ENCODE measurements at regions not wholly inside any gene's neighbourhood (a gene's known extent, or its start where the extent isn't known, plus 50 kb on each side); places are given as distances from the start of the nearest gene placed in this dataset.

DNA sequence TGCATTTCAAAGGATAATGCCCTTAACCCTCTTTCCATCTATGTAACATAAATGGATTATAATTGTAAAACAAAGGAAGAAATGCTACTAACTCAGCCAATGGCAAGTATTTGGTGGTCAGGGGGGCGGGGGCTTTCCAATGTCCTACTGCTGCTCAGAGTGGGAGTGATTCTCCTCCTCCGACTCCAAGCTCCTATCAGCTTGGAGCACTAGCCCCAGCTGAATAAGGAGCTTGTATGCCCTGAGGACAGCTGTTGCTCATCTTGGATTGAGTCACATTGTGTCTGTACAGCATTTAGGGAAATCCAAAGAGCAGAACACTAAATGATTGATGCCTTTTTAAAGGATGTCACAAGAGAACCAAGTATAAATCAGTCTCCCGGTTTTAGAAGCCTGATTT lies 105.6 kb upstream of the ZNF521 start:
- H3K4me1 Mint-ChIP-seq (ENCODE audit: low read depth): no peaks in the 10 kb centered on the region
- no peaks in the 10 kb centered on the region for H3K9me3 Mint-ChIP-seq
- H3K4me3 Mint-ChIP-seq: no peak overlapping the region
- H3K27ac Mint-ChIP-seq: no peak overlapping the region
- intact Hi-C loops (cut with micrococcal nuclease): no loop called here
- no peaks in the 10 kb centered on the region for H3K36me3 Mint-ChIP-seq (ENCODE audit: low read depth)
- DNase-seq (no peak), ATAC-seq (no peak)
- H3K27me3 Mint-ChIP-seq: no peaks in the 10 kb centered on the region
- TF ChIP-seq, protein P1, sequence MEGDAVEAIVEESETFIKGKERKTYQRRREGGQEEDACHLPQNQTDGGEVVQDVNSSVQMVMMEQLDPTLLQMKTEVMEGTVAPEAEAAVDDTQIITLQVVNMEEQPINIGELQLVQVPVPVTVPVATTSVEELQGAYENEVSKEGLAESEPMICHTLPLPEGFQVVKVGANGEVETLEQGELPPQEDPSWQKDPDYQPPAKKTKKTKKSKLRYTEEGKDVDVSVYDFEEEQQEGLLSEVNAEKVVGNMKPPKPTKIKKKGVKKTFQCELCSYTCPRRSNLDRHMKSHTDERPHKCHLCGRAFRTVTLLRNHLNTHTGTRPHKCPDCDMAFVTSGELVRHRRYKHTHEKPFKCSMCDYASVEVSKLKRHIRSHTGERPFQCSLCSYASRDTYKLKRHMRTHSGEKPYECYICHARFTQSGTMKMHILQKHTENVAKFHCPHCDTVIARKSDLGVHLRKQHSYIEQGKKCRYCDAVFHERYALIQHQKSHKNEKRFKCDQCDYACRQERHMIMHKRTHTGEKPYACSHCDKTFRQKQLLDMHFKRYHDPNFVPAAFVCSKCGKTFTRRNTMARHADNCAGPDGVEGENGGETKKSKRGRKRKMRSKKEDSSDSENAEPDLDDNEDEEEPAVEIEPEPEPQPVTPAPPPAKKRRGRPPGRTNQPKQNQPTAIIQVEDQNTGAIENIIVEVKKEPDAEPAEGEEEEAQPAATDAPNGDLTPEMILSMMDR (IDR thresholded peaks at IDR 0.05): no peak
- POLR2A ChIA-PET: no interaction called here
- CTCF ChIA-PET: no interaction called here

GRCh38 chr18:25457126-25457525 lies 105.2 kb upstream of the ZNF521 start:
- H3K9me3 Mint-ChIP-seq: no peaks in the 10 kb centered on the region
- H3K27me3 Mint-ChIP-seq: no peaks in the 10 kb centered on the region
- no peaks in the 10 kb centered on the region for H3K36me3 Mint-ChIP-seq (ENCODE audit: low read depth)
- CTCF ChIA-PET: no interaction called here
- no peak overlapping the region for H3K27ac Mint-ChIP-seq
- no peak overlapping the region for H3K4me3 Mint-ChIP-seq
- DNase-seq (no peak), ATAC-seq (no peak)
- intact Hi-C loops (cut with micrococcal nuclease): no loop called here
- H3K4me1 Mint-ChIP-seq (ENCODE audit: low read depth): no peaks in the 10 kb centered on the region
- TF ChIP-seq, protein P1 (IDR thresholded peaks at IDR 0.05): no peak
- POLR2A ChIA-PET: no interaction called here

DNA sequence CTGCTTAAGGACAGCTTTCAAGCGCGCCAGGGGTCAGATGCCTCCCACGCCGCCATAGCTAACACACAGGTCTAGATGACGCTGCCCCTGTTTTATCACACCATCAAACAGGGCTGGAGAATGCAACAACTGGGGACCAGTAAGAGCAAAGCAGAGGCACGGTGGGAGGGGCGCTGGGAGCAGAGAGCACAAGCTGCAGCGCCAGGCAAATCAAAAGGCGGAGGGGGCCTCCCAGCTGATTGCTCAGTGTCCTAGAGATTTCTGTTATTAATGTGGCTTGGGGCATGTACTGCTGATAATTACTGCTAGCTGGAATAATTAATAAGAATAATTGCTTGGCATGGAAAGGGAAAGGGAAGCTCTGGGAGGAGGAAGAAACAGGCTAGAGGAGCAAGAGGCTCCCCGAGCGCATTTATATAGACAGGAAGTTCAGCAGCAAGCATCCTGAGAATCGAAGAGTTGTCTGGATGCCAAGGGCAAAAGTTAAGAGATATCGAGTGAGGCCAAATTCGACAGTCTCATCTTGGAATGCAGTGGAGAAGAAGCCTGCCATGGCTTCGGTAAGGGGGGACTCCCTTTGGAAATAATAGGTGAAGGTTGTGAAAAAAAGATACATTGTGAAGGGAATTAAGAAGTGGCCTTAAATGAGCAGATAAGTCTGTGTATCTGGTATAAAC lies 104.5 kb upstream of the ZNF521 start:
- H3K4me3 Mint-ChIP-seq: no peak overlapping the region
- no peaks in the 10 kb centered on the region for H3K36me3 Mint-ChIP-seq (ENCODE audit: low read depth)
- CTCF ChIA-PET: no interaction called here
- TF ChIP-seq, protein P1 (IDR thresholded peaks at IDR 0.05): no peak
- ATAC-seq: no peak
- H3K9me3 Mint-ChIP-seq: no peaks in the 10 kb centered on the region
- DNase-seq: no peak
- POLR2A ChIA-PET: no interaction called here
- no peaks in the 10 kb centered on the region for H3K27me3 Mint-ChIP-seq
- H3K27ac Mint-ChIP-seq: no peak overlapping the region
- no peaks in the 10 kb centered on the region for H3K4me1 Mint-ChIP-seq (ENCODE audit: low read depth)
- intact Hi-C loops (cut with micrococcal nuclease): no loop called here

DNA sequence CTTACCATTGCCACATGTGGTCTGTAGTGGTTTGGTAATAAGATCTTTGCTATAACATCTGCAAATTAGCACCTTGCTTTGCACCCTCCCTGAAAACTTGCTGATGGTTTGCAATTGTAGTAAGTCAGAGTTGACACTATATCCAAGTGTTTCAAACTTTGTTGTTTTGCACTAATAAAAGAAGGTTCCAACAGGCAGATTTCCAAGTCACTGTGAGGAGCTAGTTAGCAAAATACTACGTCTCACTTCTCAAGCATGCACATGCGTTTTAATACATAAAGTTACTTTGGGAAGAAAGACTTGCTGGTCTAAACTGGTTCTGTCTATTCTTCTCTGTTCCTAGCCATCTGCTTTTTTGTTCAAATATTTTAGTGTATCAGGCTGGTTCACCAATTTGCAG lies 103.7 kb upstream of the ZNF521 start:
- TF ChIP-seq, protein P1 (IDR thresholded peaks at IDR 0.05): no peak
- no peak overlapping the region for H3K27ac Mint-ChIP-seq
- no peaks in the 10 kb centered on the region for H3K9me3 Mint-ChIP-seq
- H3K4me3 Mint-ChIP-seq: no peak overlapping the region
- no peaks in the 10 kb centered on the region for H3K27me3 Mint-ChIP-seq
- H3K36me3 Mint-ChIP-seq (ENCODE audit: low read depth): no peaks in the 10 kb centered on the region
- intact Hi-C loops (cut with micrococcal nuclease): no loop called here
- no peak for ATAC-seq
- POLR2A ChIA-PET: no interaction called here
- DNase-seq: no peak
- no peaks in the 10 kb centered on the region for H3K4me1 Mint-ChIP-seq (ENCODE audit: low read depth)
- CTCF ChIA-PET: no interaction called here

DNA sequence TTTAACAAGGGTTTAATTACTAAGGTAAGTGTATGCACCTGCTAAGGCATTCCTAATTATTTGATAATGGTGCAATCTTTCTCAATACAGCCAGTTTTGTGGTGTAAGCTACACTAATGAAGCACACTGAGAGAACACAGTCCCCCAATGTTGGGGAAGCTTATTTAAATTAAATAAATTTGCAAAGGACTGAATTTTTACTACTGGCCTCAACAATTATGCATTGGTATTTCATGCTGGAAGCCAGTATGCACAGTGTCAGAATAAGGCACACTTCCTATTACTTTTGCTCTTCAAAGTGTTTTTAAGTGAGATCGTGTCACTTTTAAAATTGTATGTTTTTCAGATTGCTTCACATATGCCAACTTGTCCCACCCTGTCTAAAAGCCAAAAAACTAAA lies 103.2 kb upstream of the ZNF521 start:
- no peaks in the 10 kb centered on the region for H3K36me3 Mint-ChIP-seq (ENCODE audit: low read depth)
- DNase-seq (no peak), ATAC-seq (no peak)
- intact Hi-C loops (cut with micrococcal nuclease): no loop called here
- no peak overlapping the region for H3K4me3 Mint-ChIP-seq
- H3K27ac Mint-ChIP-seq: no peak overlapping the region
- POLR2A ChIA-PET: no interaction called here
- TF ChIP-seq, protein P1 (IDR thresholded peaks at IDR 0.05): no peak
- H3K4me1 Mint-ChIP-seq (ENCODE audit: low read depth): no peaks in the 10 kb centered on the region
- H3K9me3 Mint-ChIP-seq: peaks cover 2% of the 10 kb centered on the region
- no peaks in the 10 kb centered on the region for H3K27me3 Mint-ChIP-seq
- CTCF ChIA-PET: no interaction called here
